ENCODE measurements at regions not wholly inside any gene's neighbourhood (a gene's known extent, or its start where the extent isn't known, plus 50 kb on each side); places are given as distances from the start of the nearest gene placed in this dataset.

- Histone ChIP-seq H3K36me3 (no peaks in the 10 kb centered on the region), H3K27ac (no peak overlapping the region), H3K27me3 (no peaks in the 10 kb centered on the region), H3K9me3 (no peaks in the 10 kb centered on the region), H3K4me1 (no peaks in the 10 kb centered on the region), H3K4me3 (no peak overlapping the region)
- intact Hi-C loops (cut with DNase I): no loop called here
- 66 to 71% methylated on average over 5 to 6 of the region's 6 CpGs for WGBS, 2 donors
- TF ChIP-seq CTCF (IDR thresholded peaks at IDR 0.05): no peak
- no peak for DNase-seq
These were observed 141.9 kb downstream of the TTC32 start for GRCh38 chr2:19759880-19760279.

GRCh38 chr2:19758658-19759057 is 143.1 kb downstream of the TTC32 start:
- no peaks in the 10 kb centered on the region for H3K4me1 ChIP-seq
- WGBS, 2 donors: 73 to 74% methylated on average over 5 of the region's 5 CpGs
- no peak for TF ChIP-seq POLR2A (IDR thresholded peaks at IDR 0.05)
- TF ChIP-seq CTCF (IDR thresholded peaks at IDR 0.05): no peak
- no peaks in the 10 kb centered on the region for H3K27me3 ChIP-seq
- intact Hi-C loops (cut with DNase I): no loop called here
- H3K27ac ChIP-seq: no peak overlapping the region
- no peak for DNase-seq
- H3K9me3 ChIP-seq: no peaks in the 10 kb centered on the region
- H3K36me3 ChIP-seq: no peaks in the 10 kb centered on the region
- no peak overlapping the region for H3K4me3 ChIP-seq

GRCh38 chr2:19757586-19757985 is 144.2 kb downstream of the TTC32 start:
- H3K9me3 ChIP-seq: no peaks in the 10 kb centered on the region
- no peaks in the 10 kb centered on the region for H3K36me3 ChIP-seq
- intact Hi-C loops (cut with DNase I): no loop called here
- H3K4me1 ChIP-seq: no peaks in the 10 kb centered on the region
- no peaks in the 10 kb centered on the region for H3K27me3 ChIP-seq
- no peak overlapping the region for H3K27ac ChIP-seq
- TF ChIP-seq CTCF (IDR thresholded peaks at IDR 0.05) (no peak), POLR2A (IDR thresholded peaks at IDR 0.05) (no peak)
- WGBS, 2 donors: 69 to 78% methylated on average over 3 of the region's 3 CpGs
- no peak for DNase-seq
- H3K4me3 ChIP-seq: no peak overlapping the region

DNA sequence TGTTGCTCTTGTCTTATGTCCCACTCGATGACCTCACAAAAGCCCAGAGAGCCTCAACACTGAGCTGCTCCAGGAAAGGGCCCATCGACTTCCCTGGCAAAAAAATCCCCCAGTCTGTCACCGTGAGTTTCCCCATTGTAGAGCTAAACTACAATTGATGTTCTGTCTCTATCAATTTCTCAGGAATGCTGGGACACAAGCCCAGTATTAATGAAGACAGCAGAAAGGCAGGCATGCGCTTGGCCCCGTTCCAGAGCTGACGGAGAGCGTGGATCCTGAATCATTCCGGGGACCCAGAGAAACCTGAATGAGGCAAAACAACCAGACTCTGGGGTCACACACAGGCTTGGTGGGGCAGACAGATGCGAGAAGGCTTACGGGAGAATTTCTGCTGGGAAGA is 146.9 kb downstream of the TTC32 start:
- no peak for DNase-seq
- TF ChIP-seq CTCF (IDR thresholded peaks at IDR 0.05) (no peak), POLR2A (IDR thresholded peaks at IDR 0.05) (no peak)

DNA sequence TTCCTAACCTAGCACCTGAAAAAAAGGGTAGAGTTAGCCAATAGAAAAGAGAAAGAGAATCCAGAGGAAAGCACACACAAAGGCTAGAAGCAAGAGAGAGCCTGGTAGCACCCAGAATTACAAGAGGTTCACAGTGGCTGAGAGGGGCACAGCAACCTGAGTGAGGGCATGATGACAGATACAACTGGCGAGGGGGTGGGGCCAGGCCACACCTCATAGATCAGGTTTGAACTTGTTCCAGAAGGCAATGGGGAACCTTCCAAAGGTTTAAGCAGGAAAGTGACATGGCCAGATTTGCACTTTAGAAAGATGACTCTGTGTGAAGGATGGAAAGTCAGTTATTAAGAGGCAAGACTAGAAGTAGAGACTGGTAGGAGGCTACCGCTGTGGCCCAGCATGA is 148.0 kb downstream of the TTC32 start:
- H3K36me3 ChIP-seq: no peaks in the 10 kb centered on the region
- no peak for DNase-seq
- intact Hi-C loops (cut with DNase I): no loop called here
- H3K9me3 ChIP-seq: no peaks in the 10 kb centered on the region
- WGBS, 2 donors: 62 to 86% methylated on average over 2 of the region's 2 CpGs
- H3K27ac ChIP-seq: no peak overlapping the region
- TF ChIP-seq CTCF (IDR thresholded peaks at IDR 0.05) (no peak), POLR2A (IDR thresholded peaks at IDR 0.05) (no peak)
- no peaks in the 10 kb centered on the region for H3K27me3 ChIP-seq
- no peaks in the 10 kb centered on the region for H3K4me1 ChIP-seq
- H3K4me3 ChIP-seq: no peak overlapping the region

More for the DNA sequence above, 146.9 kb downstream of the TTC32 start:
- intact Hi-C loops (cut with DNase I): no loop called here
- 73 to 74% methylated on average over 9 to 10 of the region's 10 CpGs for WGBS, 2 donors
- H3K27ac ChIP-seq: no peak overlapping the region
- no peaks in the 10 kb centered on the region for H3K4me1 ChIP-seq
- H3K4me3 ChIP-seq: no peak overlapping the region
- H3K36me3 ChIP-seq: no peaks in the 10 kb centered on the region
- no peaks in the 10 kb centered on the region for H3K27me3 ChIP-seq
- H3K9me3 ChIP-seq: no peaks in the 10 kb centered on the region

All from esophagus squamous epithelium (tissue), 5 donors.